ENCODE measurements at regions not wholly inside any gene's neighbourhood (a gene's known extent, or its start where the extent isn't known, plus 50 kb on each side); places are given as distances from the start of the nearest gene placed in this dataset.

GRCh38 chr17:77606146-77606864, 352.2 kb upstream of the TNRC6C start:
- TF ChIP-seq POLR2A (IDR thresholded peaks at IDR 0.05; ENCODE audit: low read depth, low read length) (no peak), TAF1 (IDR thresholded peaks at IDR 0.05; ENCODE audit: low read depth, low read length) (no peak), POLR2AphosphoS5 (IDR thresholded peaks at IDR 0.05; ENCODE audit: low read depth, low read length) (no peak), SPI1 (IDR thresholded peaks at IDR 0.05; ENCODE audit: low read depth, low read length) (no peak)
